HFFc6 (cell line): ENCODE measurements at regions not wholly inside any gene's neighbourhood (a gene's known extent, or its start where the extent isn't known, plus 50 kb on each side); places are given as distances from the start of the nearest gene placed in this dataset.

Source experiments
- DNase-seq: peaks from one replicate; pipeline ENCODE4 v3.0.0-alpha.2; 2018
- H3K27ac Mint-ChIP-seq: 2 replicates; pipeline ENCODE4 v1.8.0; 2020; ENCODE audit warnings: mild to moderate bottlenecking, mixed read lengths
- H3K27me3 Mint-ChIP-seq: 2 replicates; pipeline ENCODE4 v1.8.0; 2021; ENCODE audit warnings: mild to moderate bottlenecking, moderate library complexity, mixed read lengths; ENCODE audit not compliant: insufficient read depth
- H3K36me3 Mint-ChIP-seq: 2 replicates; pipeline ENCODE4 v1.8.0; 2021; ENCODE audit warnings: low read depth, mixed read lengths
- H3K4me1 Mint-ChIP-seq: 2 replicates; pipeline ENCODE4 v1.8.0; 2020; ENCODE audit warnings: low read depth, mixed read lengths
- H3K4me3 Mint-ChIP-seq: 2 replicates; pipeline ENCODE4 v1.8.0; 2020; ENCODE audit warnings: mild to moderate bottlenecking, moderate library complexity, mixed read lengths
- H3K9me3 Mint-ChIP-seq: 2 replicates; pipeline ENCODE4 v1.8.0; 2020; ENCODE audit warnings: mild to moderate bottlenecking, mixed read lengths
- TF ChIP-seq, protein P1 (sequence below): fragments of 200-600 bp; sonication (generic); IDR thresholded peaks from 2 replicates; pipeline ENCODE4 v1.5.0; 2021; ENCODE audit warnings: antibody characterized with exemption, mild to moderate bottlenecking

DNA sequence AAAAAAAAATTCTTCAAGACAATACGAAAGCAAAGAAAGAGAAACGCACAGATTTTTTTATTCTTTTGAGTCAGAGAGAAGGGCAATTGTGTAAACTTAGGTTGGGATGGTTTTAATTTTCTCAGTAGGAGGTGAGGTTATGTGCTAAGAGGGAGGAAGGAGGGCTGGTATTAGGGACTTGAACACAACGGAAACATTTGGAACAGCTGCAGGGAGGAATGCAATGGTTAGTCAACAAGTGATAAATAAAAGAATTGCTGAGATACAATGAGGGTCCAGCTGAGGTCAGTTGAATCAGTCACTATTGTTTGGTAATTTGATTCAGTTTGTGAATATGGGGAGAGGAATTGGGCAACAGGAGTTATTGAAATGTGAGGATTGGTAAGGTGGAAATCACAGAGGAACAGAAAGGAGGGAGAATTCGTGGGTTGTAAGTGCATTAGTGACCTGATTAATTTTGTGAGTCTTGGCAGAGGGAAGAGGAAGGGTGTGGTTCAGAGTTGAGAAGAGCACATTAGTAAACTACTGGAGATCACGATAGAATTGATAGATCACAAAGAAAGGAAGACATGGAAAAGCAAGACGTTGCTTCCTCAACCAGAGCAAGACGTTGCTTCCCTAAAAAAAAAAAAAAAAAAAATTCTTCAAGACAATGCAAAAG is 499.5 kb upstream of the SPRY2 start:
- Mint-ChIP-seq H3K36me3 (no peaks in the 10 kb centered on the region), H3K4me1 (no peaks in the 10 kb centered on the region), H3K4me3 (no peak overlapping the region)

DNA sequence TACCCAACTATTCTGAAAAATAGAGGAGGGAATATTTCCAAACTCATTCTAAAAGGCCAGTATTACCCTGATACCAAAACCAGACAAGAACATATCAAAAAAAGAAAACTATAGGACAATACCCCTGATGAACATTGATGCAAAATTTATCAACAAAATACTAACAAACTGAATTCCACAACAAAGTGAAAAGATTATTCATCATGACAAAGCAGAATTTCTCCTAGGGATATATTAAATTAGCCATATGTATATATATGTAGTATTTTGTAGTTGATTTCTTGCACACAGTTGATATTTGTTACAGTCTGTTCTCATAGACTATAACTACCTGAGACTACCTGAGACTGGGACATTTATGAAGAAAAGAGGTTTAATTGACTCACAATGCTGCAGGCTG is 495.0 kb upstream of the SPRY2 start:
- no peaks in the 10 kb centered on the region for H3K36me3 Mint-ChIP-seq
- no peak for DNase-seq
- TF ChIP-seq, protein P1, sequence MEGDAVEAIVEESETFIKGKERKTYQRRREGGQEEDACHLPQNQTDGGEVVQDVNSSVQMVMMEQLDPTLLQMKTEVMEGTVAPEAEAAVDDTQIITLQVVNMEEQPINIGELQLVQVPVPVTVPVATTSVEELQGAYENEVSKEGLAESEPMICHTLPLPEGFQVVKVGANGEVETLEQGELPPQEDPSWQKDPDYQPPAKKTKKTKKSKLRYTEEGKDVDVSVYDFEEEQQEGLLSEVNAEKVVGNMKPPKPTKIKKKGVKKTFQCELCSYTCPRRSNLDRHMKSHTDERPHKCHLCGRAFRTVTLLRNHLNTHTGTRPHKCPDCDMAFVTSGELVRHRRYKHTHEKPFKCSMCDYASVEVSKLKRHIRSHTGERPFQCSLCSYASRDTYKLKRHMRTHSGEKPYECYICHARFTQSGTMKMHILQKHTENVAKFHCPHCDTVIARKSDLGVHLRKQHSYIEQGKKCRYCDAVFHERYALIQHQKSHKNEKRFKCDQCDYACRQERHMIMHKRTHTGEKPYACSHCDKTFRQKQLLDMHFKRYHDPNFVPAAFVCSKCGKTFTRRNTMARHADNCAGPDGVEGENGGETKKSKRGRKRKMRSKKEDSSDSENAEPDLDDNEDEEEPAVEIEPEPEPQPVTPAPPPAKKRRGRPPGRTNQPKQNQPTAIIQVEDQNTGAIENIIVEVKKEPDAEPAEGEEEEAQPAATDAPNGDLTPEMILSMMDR = no peak
- no peaks in the 10 kb centered on the region for H3K4me1 Mint-ChIP-seq
- H3K27me3 Mint-ChIP-seq = no peaks in the 10 kb centered on the region
- H3K9me3 Mint-ChIP-seq = peaks cover 30% of the 10 kb centered on the region
- no peak overlapping the region for H3K4me3 Mint-ChIP-seq
- H3K27ac Mint-ChIP-seq = no peak overlapping the region

More for the DNA sequence above, 499.5 kb upstream of the SPRY2 start:
- Mint-ChIP-seq H3K27ac (no peak overlapping the region), H3K27me3 (no peaks in the 10 kb centered on the region), H3K9me3 (peaks cover 11% of the 10 kb centered on the region)
- TF ChIP-seq, protein P1 = no peak
- no peak for DNase-seq

DNA sequence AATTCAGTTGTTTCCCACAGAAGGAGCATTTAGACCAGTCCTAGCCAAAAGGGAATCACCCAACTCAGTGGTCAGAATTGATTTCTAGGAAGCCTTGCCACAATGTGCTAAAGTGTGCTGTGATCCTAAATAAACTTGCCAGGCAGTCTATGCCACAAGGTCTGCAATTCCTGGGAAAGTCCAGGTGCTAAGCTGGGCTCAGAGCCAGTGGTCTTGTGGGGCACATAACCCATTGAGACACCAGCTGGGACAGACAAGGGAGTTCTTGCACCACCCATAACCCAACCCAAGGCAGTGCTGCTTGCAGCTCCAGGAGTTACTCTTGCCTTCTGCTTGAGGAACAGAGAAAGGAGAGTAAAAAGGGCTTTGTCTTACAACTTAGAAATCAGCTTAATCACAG is 489.5 kb upstream of the SPRY2 start:
- Mint-ChIP-seq H3K27me3 (no peaks in the 10 kb centered on the region), H3K4me3 (no peak overlapping the region), H3K9me3 (peaks cover 62% of the 10 kb centered on the region), H3K36me3 (no peaks in the 10 kb centered on the region), H3K27ac (no peak overlapping the region), H3K4me1 (no peaks in the 10 kb centered on the region)
- no peak for DNase-seq
- TF ChIP-seq, protein P1 = no peak

DNA sequence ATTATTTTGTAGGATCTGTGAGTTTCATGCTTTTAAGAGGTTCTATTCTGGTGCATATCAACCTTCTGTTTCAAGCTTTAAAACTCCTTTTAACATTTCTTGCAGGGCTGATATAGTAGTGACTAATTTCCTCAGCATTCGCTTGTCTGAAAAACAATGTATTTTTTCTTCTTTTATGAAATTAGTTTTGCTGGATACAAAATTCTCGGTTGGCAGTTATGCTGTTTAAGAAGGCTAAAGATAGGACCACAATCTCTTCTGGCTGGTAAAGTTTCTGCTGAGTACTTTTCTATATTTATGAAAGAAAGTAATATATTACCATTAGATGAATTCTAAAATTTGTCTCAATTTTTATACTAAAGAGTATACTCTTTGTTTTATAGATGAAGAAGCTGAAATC is 487.8 kb upstream of the SPRY2 start:
- H3K27ac Mint-ChIP-seq = no peak overlapping the region
- TF ChIP-seq, protein P1 = no peak
- H3K9me3 Mint-ChIP-seq = peaks cover 57% of the 10 kb centered on the region
- no peaks in the 10 kb centered on the region for H3K4me1 Mint-ChIP-seq
- H3K4me3 Mint-ChIP-seq = no peak overlapping the region
- no peak for DNase-seq
- H3K36me3 Mint-ChIP-seq = no peaks in the 10 kb centered on the region
- no peaks in the 10 kb centered on the region for H3K27me3 Mint-ChIP-seq

DNA sequence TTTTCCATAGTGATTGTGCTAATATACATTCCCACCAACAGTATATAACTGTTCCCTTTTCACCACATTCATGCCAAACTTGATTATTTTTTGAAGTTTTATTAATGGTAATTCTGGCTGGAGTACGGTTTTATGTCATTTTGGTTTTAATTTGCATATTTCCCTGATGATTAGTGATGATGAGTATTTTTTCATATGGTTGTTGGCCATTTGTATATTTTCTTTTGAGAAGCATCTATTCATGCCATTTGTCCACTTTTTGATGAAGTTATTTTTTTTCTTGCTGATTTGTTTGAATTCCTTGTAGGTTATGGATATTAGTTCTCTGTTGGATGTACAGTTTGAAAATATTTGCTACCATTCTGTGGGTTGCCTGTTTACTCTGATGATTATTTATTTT is 484.4 kb upstream of the SPRY2 start:
- TF ChIP-seq, protein P1 = no peak
- no peak for DNase-seq
- H3K36me3 Mint-ChIP-seq = no peaks in the 10 kb centered on the region
- no peaks in the 10 kb centered on the region for H3K27me3 Mint-ChIP-seq
- no peaks in the 10 kb centered on the region for H3K4me1 Mint-ChIP-seq
- H3K27ac Mint-ChIP-seq = no peak overlapping the region
- peaks cover 46% of the 10 kb centered on the region for H3K9me3 Mint-ChIP-seq
- H3K4me3 Mint-ChIP-seq = no peak overlapping the region
